HepG2 (cell line): ENCODE measurements at regions not wholly inside any gene's neighbourhood (a gene's known extent, or its start where the extent isn't known, plus 50 kb on each side); places are given as distances from the start of the nearest gene placed in this dataset.

Experiments
- ATAC-seq: fragments of 200-7000 bp; cut with Tn5 transposase; 3 replicates; pipeline ENCODE4 v1.9.1; 2020; ENCODE audit warnings: mild to moderate bottlenecking, moderate library complexity
- BruUV-seq: library from RNA; stranded (reverse); fragments of 400-500 nt; replicated peaks from 2 replicates; lab custom pipeline; 2021; lab: Mats Ljungman, UMichigan
- CTCF ChIA-PET: fragments of 300-600 bp; formaldehyde crosslinking; extraction: SDS; loops from one replicate; lab custom pipeline; 2021; ENCODE audit warnings: low total read pairs, inconsistent platforms, low intra/inter-chr PET ratio; lab: Yijun Ruan, JAX
- POLR2A ChIA-PET: fragments of 350-600 bp; sonication (Branson Sonifier 250); formaldehyde crosslinking; loops from one replicate; lab custom pipeline; 2020; ENCODE audit warnings: antibody characterized with exemption, inconsistent platforms; lab: Yijun Ruan, JAX
- DNase-seq: peaks from one replicate; pipeline ENCODE4 v3.0.0-alpha.2; 2015; ENCODE audit warnings: low spot score
- FAIRE-seq: peaks from 3 replicates; lab custom pipeline; 2011; peaks lifted over from hg19 to GRCh38; lab: Jason Lieb, UNC
- H2AFZ ChIP-seq: one replicate; pipeline ENCODE4 v1.6.1; 2011; ENCODE audit warnings: low read length, inconsistent platforms
- H3K27ac ChIP-seq: fragments of 300-600 bp; 3 replicates; pipeline ENCODE4 v1.8.0; 2011; ENCODE audit warnings: mixed run types, mild to moderate bottlenecking, mixed read lengths, low read length, inconsistent platforms; ENCODE audit not compliant: insufficient read depth; ENCODE audit errors: extremely low read length
- H3K27me3 ChIP-seq, 2 experiments: fragments of 200-600 bp in 1 of 2; 2 replicates in 1 of 2; 3 replicates in 1 of 2; pipeline versions ENCODE4 v1.6.0 to v1.8.0; 2011; ENCODE audit warnings: low read length in 2 of 2, mild to moderate bottlenecking in 2 of 2, moderate library complexity in 2 of 2, inconsistent platforms in 1 of 2; ENCODE audit not compliant: insufficient read depth in 2 of 2, control insufficient read depth in 1 of 2
- H3K36me3 ChIP-seq, 2 experiments: fragments of 200-600 bp in 1 of 2; replicated peaks in 1 of 2; 2 replicates in 1 of 2; 3 replicates in 1 of 2; pipeline versions ENCODE4 v1.5.1 to v1.8.0; 2011; ENCODE audit warnings: low read length in 2 of 2, inconsistent platforms in 1 of 2; ENCODE audit not compliant: insufficient read depth in 2 of 2, control insufficient read depth in 1 of 2
- H3K4me1 ChIP-seq: 2 replicates; pipeline ENCODE4 v1.5.1; 2012; ENCODE audit warnings: low read length, inconsistent platforms; ENCODE audit not compliant: insufficient read depth
- H3K4me2 ChIP-seq: 2 replicates; pipeline ENCODE4 v1.6.0; 2011; ENCODE audit warnings: low read depth, low read length, inconsistent platforms
- H3K4me3 ChIP-seq, 3 experiments: fragments of 200-600 bp in 1 of 3; sonication (generic), shearing (Covaris generic) in 1 of 3; replicated peaks in 1 of 3; 2 replicates each; pipeline ENCODE4 v1.5.1; 2011 to 2016; ENCODE audit warnings: low read length in 3 of 3, inconsistent platforms in 2 of 3, low read depth in 2 of 3, mild to moderate bottlenecking in 2 of 3, control low read depth in 1 of 3, mixed read lengths in 1 of 3; ENCODE audit not compliant: insufficient read depth in 1 of 3
- H3K79me2 ChIP-seq: one replicate; pipeline ENCODE4 v1.6.1; 2011; ENCODE audit warnings: low read length, inconsistent platforms; ENCODE audit not compliant: insufficient read depth
- H3K9ac ChIP-seq: 2 replicates; pipeline ENCODE4 v1.6.0; 2011; ENCODE audit warnings: mild to moderate bottlenecking, low read depth, low read length, inconsistent platforms; ENCODE audit not compliant: insufficient read depth
- H3K9me3 ChIP-seq: 2 replicates; pipeline ENCODE4 v1.5.1; 2012; ENCODE audit warnings: mild to moderate bottlenecking, low read length
- H4K20me1 ChIP-seq: 2 replicates; pipeline ENCODE4 v1.6.0; 2011; ENCODE audit warnings: inconsistent platforms, mild to moderate bottlenecking, low read length, moderate library complexity; ENCODE audit not compliant: insufficient read depth
- CHD2 ChIP-seq: IDR thresholded peaks from 2 replicates; pipeline ENCODE4 v1.6.1; 2011; ENCODE audit warnings: low read depth, low read length, improper control_type of control experiment
- GATAD2A ChIP-seq: IDR thresholded peaks from 2 replicates; pipeline ENCODE4 v1.6.1; 2016
- KLF9 ChIP-seq: IDR thresholded peaks from 2 replicates; pipeline ENCODE4 v1.6.1; 2016; ENCODE audit warnings: low read depth
- LCORL ChIP-seq, 2 experiments: fragments of 450-650 bp in 1 of 2; sonication (generic) in 1 of 2; formaldehyde crosslinking in 1 of 2; IDR thresholded peaks; 2 replicates each; pipeline versions ENCODE4 v1.5.0 to v1.6.1; 2017 to 2020; ENCODE audit warnings: antibody characterized with exemption in 1 of 2, missing genetic modification reagents in 1 of 2
- NFYC ChIP-seq: IDR thresholded peaks from 2 replicates; pipeline ENCODE4 v1.6.1; 2016; ENCODE audit warnings: missing genetic modification reagents, missing compliant biosample characterization
- PTBP1 ChIP-seq: fragments of 200-400 bp; formaldehyde crosslinking; IDR thresholded peaks from 2 replicates; pipeline ENCODE4 v1.6.1; 2018; ENCODE audit warnings: low read length, low read depth; ENCODE audit not compliant: poor library complexity, severe bottlenecking
- SCMH1 ChIP-seq: sonication (generic); formaldehyde crosslinking; IDR thresholded peaks from 2 replicates; pipeline ENCODE4 v1.9.0; 2021; ENCODE audit warnings: missing genetic modification reagents, mild to moderate bottlenecking, borderline replicate concordance
- ZNF235 ChIP-seq: sonication (generic); formaldehyde crosslinking; IDR thresholded peaks from 2 replicates; pipeline ENCODE4 v1.8.1; 2023; ENCODE audit warnings: mild to moderate bottlenecking, missing genetic modification reagents, borderline replicate concordance
- ZNF572 ChIP-seq: sonication (generic); formaldehyde crosslinking; IDR thresholded peaks from 2 replicates; pipeline ENCODE4 v1.5.1; 2020; ENCODE audit warnings: mild to moderate bottlenecking, missing genetic modification reagents
- ZNF703 ChIP-seq: sonication (generic); formaldehyde crosslinking; IDR thresholded peaks from 2 replicates; pipeline ENCODE4 v1.5.1; 2020; ENCODE audit warnings: missing genetic modification reagents, mild to moderate bottlenecking, moderate library complexity, borderline replicate concordance
- ZNF761 ChIP-seq: sonication (generic); formaldehyde crosslinking; conservative IDR thresholded peaks from 2 replicates; pipeline ENCODE4 v1.4.0; 2020; ENCODE audit warnings: mild to moderate bottlenecking, missing genetic modification reagents
- ZSCAN12 ChIP-seq: sonication (generic); formaldehyde crosslinking; IDR thresholded peaks from 2 replicates; pipeline ENCODE4 v1.9.0; 2021; ENCODE audit warnings: mild to moderate bottlenecking, missing genetic modification reagents
- WGBS: methylation state at CpG from one replicate; pipeline ENCODE4 v1.1.6; 2017; ENCODE audit warnings: low lambda C conversion rate; 5-methylcytosine and 5-hydroxymethylcytosine counted together
- in situ Hi-C: cut with HindIII; loops from 2 replicates; pipeline ENCODE4 v1.10.0; 2017; ENCODE audit warnings: low pct_unique_long_range_greater_than_20kb; ENCODE audit not compliant: extremely low pct_ligation_motif_present
- intact Hi-C: fragments of 100-400 bp; cut with micrococcal nuclease; formaldehyde crosslinking; loops from one replicate; pipeline ENCODE4 v1.10.0; 2022; ENCODE audit not compliant: unreplicated experiment
- TF ChIP-seq, protein P1 (sequence below): IDR thresholded peaks from 2 replicates; pipeline ENCODE4 v1.6.1; 2018; ENCODE audit warnings: missing genetic modification reagents
- TF ChIP-seq, protein P2 (sequence below): sonication (generic); formaldehyde crosslinking; IDR thresholded peaks from 2 replicates; pipeline ENCODE4 v1.4.0; 2020; ENCODE audit warnings: missing genetic modification reagents, mild to moderate bottlenecking, borderline replicate concordance
- TF ChIP-seq, protein P3 (sequence below): sonication (generic); formaldehyde crosslinking; IDR thresholded peaks from 2 replicates; pipeline ENCODE4 v1.4.0; 2020; ENCODE audit warnings: missing genetic modification reagents, borderline replicate concordance

DNA sequence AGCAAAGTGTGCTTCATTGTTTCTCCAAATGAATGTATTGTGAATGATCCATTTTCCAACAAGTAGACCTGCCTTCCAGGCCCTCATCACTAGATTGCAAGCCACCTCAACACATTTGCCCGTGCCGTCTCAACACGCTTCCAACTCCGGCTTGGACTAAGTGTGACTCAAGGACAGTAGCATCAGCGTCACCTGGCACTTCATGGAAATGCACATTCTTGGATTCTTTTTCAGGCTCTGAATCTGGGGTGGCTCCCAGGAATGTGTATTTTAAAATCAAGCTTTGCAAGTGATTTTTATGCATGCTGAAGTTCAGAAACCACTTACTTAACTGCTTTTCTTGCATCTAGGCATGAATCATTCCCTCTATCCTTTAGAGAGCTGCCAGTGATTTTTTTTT is 129.6 kb upstream of the EEF1E1 start:
- no peak overlapping the region for H3K27ac ChIP-seq
- CTCF ChIA-PET, result no interaction called here
- H3K9me3 ChIP-seq, result no peaks in the 10 kb centered on the region
- no peak overlapping the region for H2AFZ ChIP-seq
- H3K4me2 ChIP-seq, result no peak overlapping the region
- ATAC-seq, result no peak
- no peak overlapping the region for H3K9ac ChIP-seq
- in situ Hi-C loops, result no loop called here
- FAIRE-seq, result no peak
- no peaks in the 10 kb centered on the region for H4K20me1 ChIP-seq
- no peaks in the 10 kb centered on the region; a peak in 1 of 5 replicates for H3K27me3 ChIP-seq
- no peak for DNase-seq
- no peaks in the 10 kb centered on the region for H3K4me1 ChIP-seq
- H3K4me3 ChIP-seq, result no peak overlapping the region
- no TSS peak for BruUV-seq
- no peaks in the 10 kb centered on the region for H3K36me3 ChIP-seq
- 35% methylated on average over 5 of the region's 5 CpGs for WGBS
- POLR2A ChIA-PET, result no interaction called here
- H3K79me2 ChIP-seq, result no peaks in the 10 kb centered on the region
- intact Hi-C loops, result no loop called here
- TF ChIP-seq ZNF703 (CRISPR knock-in tag) (no peak), LCORL (IDR thresholded peaks at IDR 0.05) (no peak), LCORL (CRISPR knock-in tag; IDR thresholded peaks at IDR 0.05) (no peak), SCMH1 (CRISPR knock-in tag) (no peak), ZSCAN12 (no peak), ZNF572 (CRISPR knock-in tag) (no peak)
- TF ChIP-seq, all 625 proteins: peak for 0

- BruUV-seq, result no TSS peak
- Histone ChIP-seq H3K27me3 (no peaks in the 10 kb centered on the region; a peak in 1 of 5 replicates), H3K79me2 (no peaks in the 10 kb centered on the region), H3K36me3 (no peaks in the 10 kb centered on the region), H3K9ac (no peak overlapping the region), H3K4me3 (no peak overlapping the region), H3K27ac (no peak overlapping the region), H4K20me1 (no peaks in the 10 kb centered on the region), H2AFZ (no peak overlapping the region), H3K4me2 (no peak overlapping the region), H3K4me1 (no peaks in the 10 kb centered on the region), H3K9me3 (no peaks in the 10 kb centered on the region)
- no peak for FAIRE-seq
- in situ Hi-C loops (no loop called here), intact Hi-C loops (no loop called here)
- no peak for ATAC-seq
- POLR2A ChIA-PET, result no interaction called here
- WGBS, result 38% methylated on average over 8 of the region's 8 CpGs
- no peak for TF ChIP-seq KLF9 (CRISPR knock-in tag)
- TF ChIP-seq, protein P1, sequence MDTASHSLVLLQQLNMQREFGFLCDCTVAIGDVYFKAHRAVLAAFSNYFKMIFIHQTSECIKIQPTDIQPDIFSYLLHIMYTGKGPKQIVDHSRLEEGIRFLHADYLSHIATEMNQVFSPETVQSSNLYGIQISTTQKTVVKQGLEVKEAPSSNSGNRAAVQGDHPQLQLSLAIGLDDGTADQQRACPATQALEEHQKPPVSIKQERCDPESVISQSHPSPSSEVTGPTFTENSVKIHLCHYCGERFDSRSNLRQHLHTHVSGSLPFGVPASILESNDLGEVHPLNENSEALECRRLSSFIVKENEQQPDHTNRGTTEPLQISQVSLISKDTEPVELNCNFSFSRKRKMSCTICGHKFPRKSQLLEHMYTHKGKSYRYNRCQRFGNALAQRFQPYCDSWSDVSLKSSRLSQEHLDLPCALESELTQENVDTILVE (CRISPR knock-in tag), result no peak
- TF ChIP-seq, protein P2, sequence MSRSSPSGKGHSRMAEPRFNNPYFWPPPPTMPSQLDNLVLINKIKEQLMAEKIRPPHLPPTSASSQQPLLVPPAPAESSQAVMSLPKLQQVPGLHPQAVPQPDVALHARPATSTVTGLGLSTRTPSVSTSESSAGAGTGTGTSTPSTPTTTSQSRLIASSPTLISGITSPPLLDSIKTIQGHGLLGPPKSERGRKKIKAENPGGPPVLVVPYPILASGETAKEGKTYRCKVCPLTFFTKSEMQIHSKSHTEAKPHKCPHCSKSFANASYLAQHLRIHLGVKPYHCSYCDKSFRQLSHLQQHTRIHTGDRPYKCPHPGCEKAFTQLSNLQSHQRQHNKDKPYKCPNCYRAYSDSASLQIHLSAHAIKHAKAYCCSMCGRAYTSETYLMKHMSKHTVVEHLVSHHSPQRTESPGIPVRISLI (CRISPR knock-in tag), result no peak
- no peak for TF ChIP-seq ZNF761 (CRISPR knock-in tag)
- no peak for TF ChIP-seq ZNF235 (CRISPR knock-in tag)
- TF ChIP-seq, protein P3, sequence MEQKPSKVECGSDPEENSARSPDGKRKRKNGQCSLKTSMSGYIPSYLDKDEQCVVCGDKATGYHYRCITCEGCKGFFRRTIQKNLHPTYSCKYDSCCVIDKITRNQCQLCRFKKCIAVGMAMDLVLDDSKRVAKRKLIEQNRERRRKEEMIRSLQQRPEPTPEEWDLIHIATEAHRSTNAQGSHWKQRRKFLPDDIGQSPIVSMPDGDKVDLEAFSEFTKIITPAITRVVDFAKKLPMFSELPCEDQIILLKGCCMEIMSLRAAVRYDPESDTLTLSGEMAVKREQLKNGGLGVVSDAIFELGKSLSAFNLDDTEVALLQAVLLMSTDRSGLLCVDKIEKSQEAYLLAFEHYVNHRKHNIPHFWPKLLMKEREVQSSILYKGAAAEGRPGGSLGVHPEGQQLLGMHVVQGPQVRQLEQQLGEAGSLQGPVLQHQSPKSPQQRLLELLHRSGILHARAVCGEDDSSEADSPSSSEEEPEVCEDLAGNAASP (CRISPR knock-in tag), result no peak
- TF ChIP-seq CHD2, result no peak
- TF ChIP-seq PTBP1, result no peak
- TF ChIP-seq NFYC (CRISPR knock-in tag), result no peak
- TF ChIP-seq GATAD2A (CRISPR knock-in tag), result no peak
- CTCF ChIA-PET, result no interaction called here
- no peak for DNase-seq
Observed at GRCh38 chr6:8229915-8230756, 127.8 kb upstream of the EEF1E1 start.
